HG03565 (cell line): ENCODE measurements at regions not wholly inside any gene's neighbourhood (a gene's known extent, or its start where the extent isn't known, plus 50 kb on each side); places are given as distances from the start of the nearest gene placed in this dataset.

Experiments used
- ATAC-seq: cut with Tn5 transposase; IDR thresholded peaks from one replicate; pipeline ENCODE4 v1.9.1; 2021; ENCODE audit warnings: mild to moderate bottlenecking, moderate library complexity; ENCODE audit not compliant: unreplicated experiment

DNA sequence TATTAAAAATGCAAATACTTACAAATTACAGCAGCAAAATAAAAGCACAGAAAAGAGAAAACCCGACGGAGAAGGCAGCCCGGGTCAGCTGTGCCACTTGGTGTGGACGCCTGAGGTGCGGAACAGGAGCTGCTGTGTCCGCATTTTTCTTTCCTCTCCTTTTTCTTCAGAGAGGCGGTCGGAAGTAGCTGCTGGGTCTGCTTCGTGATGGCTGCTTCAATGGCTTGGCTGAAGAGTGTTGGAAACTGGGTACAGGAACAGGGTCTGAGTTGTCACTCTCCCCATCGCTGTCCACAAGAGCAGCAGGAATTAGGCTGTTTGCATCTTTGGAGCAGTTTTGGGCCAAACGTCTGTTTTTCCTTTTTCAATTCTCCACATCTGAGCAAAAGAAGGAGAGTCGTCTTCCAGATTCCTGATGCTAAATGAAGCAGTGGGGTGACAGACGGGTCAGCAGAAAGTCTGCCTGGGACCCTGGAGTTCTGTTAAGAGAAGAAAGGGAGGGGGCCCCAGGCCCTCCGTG lies 53.5 kb upstream of the ARL8B start:
- no peak for ATAC-seq

DNA sequence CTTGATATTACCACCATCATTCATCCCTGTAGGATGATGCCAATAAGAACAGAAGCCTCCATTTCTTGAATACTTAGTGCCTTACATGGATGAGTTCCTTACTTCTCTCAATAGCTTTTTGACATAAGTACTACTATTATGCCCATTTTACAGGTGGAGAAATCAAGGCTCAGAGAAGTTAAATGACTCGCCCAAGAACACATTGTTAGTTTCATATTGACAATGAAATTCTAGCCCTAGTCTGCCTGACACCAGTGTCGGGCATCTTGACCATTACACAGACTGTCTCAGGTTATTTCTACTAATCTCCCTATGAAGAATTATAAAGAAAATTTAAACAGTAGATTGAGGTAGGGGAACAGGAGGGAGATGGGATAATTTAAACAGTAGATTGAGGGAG lies 52.5 kb upstream of the ARL8B start:
- ATAC-seq = no peak

DNA sequence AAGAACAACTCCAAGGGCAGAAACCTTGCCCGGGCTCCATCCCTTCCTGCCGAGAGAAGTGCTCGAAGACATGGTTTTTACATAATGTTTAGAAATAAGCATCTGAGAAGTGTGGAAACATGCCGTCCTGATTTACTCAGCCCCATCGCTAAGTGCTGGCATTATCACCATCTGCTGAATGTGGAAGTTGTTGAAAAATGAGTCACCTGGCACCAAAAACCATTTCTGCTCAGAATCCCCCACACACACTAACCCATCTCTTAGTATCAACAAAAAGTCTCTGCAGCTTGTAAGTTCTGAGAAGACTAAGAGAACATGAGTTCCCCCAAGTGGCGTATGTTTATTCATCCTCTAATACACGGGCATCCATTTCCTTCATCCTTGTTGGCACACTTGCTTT lies 51.0 kb upstream of the ARL8B start:
- ATAC-seq = no peak

DNA sequence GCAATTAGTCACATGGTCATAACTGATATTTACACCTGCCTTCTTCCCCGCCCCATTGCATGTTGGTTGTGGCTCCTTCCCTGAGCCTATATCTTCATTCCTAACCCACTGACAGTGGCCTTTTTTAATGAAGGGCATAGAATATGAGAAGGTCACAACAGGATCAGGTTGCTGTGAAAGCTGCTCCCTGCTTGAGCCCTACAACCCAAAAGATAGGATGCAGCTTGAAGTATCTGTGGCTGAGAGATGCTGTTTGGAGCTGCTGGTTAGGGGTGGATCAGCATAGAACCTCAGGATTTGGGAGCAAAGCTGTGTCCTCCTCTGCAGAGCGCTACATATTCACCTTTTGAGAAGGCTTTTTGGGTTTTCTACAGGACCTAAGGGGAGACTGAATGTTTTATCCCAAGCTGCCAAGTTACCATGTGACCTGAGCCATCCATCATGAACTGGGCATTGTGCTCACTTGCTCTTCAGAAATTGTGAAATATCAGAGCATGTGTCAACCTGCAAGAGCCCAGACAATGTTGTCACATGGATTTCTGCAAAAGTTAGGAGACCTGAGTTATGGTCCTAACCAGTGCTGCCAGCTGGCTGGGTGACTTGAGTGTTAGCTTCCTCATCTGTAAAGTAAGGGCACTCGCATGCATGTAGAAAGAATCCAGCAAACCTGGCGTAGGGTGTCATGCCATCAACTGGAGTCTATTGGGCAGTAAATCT lies 49.8 kb upstream of the ARL8B start:
- ATAC-seq = no peak
